HG02610 (cell line): ENCODE measurements at regions not wholly inside any gene's neighbourhood (a gene's known extent, or its start where the extent isn't known, plus 50 kb on each side); places are given as distances from the start of the nearest gene placed in this dataset.
"Not testable (repeated sequence)": the region's sequence is repeated elsewhere in the genome, so short reads cannot be mapped to it uniquely, and the experiment has no call there.

Experiments used
- ATAC-seq: cut with Tn5 transposase; IDR thresholded peaks from one replicate; pipeline ENCODE4 v1.9.1; 2021; ENCODE audit warnings: mild to moderate bottlenecking, moderate library complexity; ENCODE audit not compliant: unreplicated experiment

GRCh38 chr3:102896851-102897621, 462.2 kb downstream of the ZPLD1 start:
- no peak for ATAC-seq

DNA sequence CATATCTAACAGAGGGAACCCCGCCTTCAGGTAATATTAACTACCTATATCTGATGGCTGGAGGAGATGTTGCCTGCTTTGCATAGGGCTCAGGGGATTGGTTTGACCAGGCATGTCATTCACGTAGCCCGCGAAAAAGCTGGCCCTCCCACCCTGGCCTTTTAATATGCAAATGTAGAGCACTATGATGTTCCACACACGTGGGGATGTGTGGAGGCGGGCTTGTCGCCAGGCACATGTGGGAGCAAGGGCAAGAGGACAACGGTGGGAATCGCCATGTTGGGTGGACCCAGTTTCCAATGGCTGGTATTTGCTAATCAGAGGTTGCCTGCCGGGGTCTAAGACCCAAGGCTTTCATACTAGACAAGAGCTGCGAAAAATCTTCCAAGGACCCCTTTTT, 469.8 kb downstream of the ZPLD1 start:
- ATAC-seq, result no peak

GRCh38 chr3:102905811-102906210, 471.0 kb downstream of the ZPLD1 start:
- no peak for ATAC-seq

GRCh38 chr3:102906818-102907217, 472.0 kb downstream of the ZPLD1 start:
- no peak for ATAC-seq

- no peak for ATAC-seq
Observed at GRCh38 chr3:102909904-102910303, 475.1 kb downstream of the ZPLD1 start.

DNA sequence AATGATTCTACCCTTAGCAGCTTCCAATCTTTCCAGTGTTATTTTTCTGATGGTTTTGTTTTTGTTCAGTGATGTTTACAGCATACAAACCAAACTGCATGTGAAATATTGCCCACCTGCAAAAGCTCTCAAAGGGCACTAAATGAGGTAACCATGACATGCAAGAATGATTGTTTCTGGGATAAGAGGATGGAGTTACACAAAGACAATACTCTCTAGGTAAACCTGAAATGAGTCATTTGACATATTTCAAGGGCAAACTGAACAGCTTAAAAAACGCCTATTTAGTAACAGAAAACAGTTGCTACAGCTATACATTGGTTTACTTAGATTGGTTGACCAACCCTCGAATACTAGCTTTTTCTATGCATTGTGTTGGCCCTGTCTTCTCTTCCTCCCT, 481.7 kb downstream of the ZPLD1 start:
- ATAC-seq, result no peak

- no peak for ATAC-seq
Observed at GRCh38 chr3:102926618-102927017, 491.8 kb downstream of the ZPLD1 start.

DNA sequence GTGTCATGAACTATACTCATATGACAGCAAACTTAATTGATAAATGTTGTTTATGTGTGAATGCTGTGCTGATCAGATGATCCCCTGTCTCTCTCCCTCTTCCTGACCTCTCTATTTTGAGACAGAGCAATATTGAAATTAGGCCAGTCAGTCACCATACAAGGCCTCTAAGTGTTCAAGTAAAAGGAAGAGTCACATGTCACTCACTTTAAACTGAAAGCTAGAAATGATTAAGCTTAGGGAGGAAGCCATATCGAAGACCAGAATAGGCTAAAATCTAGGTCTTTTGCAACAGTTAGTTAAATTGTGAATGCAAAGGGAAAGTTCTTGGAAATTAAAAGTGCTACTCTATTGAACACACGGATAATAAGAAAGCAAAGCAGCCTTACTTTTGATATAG, 498.6 kb downstream of the ZPLD1 start:
- no peak for ATAC-seq

DNA sequence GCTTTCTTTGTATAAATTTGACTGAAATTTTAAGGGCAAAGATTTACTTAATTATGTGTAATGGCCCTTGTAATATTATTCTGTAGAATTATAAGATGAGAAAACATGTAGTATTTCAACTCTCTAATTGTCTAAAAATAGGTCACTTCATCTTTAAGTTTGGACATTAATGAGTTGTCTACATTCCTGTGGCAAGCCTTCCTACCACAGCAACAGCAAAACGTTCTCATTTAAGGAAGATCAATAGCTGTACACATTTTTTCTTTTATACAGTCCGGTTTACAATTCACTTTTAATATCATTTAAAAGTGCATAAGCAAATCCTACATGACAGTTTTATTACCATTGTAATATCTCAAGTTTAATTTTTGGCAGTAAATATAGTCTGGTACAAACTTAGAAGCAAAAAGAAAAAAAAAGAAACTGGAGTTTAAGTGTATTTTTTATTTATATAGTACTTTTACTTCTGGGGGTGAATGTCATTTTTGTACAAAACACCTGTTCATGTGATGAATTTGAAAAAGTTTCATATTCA, 501.8 kb downstream of the ZPLD1 start:
- ATAC-seq, result no peak

GRCh38 chr3:102941786-102942185, 507.0 kb downstream of the ZPLD1 start:
- no peak for ATAC-seq

- not testable (repeated sequence) for ATAC-seq
Observed at GRCh38 chr3:102946445-102946844, 511.6 kb downstream of the ZPLD1 start.

GRCh38 chr3:102972350-102972749, 537.5 kb downstream of the ZPLD1 start:
- ATAC-seq, result no peak

DNA sequence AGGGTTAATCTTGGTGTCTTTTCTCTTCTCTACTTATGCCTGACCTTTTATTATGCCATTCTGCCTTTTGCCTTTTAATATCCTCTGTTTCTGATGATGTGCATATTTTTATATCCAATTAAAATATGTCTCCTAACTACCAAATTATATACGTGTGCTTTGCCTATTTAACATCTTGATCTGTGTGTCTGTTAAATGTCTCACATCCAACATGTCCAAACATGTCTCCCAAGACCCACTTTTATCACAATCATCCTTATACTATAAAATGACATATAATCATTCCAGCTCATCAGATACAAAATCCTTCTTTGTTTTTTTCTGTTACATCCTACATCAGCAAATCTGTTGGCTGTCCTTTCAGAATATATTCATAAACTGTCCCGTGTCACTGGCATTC, 539.5 kb downstream of the ZPLD1 start:
- no peak for ATAC-seq

- ATAC-seq, result no peak
Observed at GRCh38 chr3:102979191-102979590, 544.4 kb downstream of the ZPLD1 start.

DNA sequence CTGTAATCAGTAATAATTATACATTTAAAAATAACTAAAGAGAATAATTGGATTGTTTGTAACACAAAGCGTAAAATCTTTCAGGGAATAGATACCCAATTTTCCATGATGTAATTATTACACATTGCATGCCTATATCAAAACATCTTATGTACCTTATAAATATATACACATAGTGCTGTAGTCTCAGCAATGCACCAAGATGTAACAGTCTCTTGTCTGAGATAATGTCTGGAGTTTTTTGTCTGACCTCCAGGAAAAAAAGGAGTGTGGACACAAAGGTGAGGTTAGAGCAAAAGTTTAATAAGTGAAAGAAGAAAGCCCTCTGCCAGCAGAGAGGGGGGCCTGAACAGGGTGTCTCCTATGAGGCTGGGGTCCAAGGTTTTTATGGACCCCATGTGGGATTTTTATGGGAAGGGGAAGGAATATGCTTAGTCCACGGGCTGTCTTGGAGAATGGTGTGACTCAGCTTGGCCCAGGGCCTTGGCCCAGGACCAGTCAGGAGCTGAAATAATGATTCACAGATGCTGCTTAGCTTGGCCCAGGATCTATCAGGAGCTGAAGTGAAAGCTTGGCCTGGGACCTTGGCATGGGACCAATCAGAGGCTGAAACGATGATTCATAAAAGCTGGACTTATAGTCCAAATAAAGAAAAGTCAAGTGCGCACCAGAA, 545.0 kb downstream of the ZPLD1 start:
- ATAC-seq, result no peak

GRCh38 chr3:102980355-102980696, 545.5 kb downstream of the ZPLD1 start:
- ATAC-seq, result no peak

DNA sequence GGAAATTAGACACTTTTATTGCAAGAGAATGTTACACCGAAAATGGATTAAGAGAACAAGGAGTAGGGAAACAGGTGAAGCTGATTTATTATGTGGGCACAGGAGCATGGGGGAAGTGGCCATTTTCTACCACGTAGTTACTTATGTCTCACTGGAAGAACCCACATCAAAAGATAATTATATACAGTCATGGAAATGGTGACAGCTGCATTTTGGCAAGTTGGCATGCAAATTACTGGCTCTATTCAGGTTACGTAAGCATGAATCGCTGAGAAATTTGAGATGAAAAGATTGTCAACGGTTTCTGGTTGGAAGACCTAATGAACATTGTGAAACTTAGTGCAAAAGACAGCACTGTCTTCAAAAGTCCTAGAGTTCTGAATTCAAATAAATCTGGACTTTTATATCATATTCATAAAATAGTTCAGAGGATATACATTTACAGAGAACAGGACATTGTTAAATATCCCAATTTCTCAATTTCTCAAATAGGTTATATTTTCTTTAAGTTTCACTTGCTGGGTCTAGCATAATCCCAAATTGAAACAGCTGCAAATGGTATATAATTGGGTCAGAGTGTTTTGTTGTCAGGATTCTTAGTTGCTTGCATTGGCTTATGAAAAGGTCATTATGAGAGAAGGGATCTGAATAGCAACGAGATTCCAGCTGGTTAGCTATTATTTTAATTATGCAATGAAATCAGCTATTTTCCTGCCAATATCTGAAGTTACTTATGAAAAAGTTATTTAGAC, 567.8 kb downstream of the ZPLD1 start:
- ATAC-seq, result no peak

GRCh38 chr3:103006526-103007183, 571.8 kb downstream of the ZPLD1 start:
- no peak for ATAC-seq

- ATAC-seq, result no peak
Observed at GRCh38 chr3:103009609-103010008, 574.8 kb downstream of the ZPLD1 start.

- no peak for ATAC-seq
Observed at GRCh38 chr3:103025880-103026279, 591.1 kb downstream of the ZPLD1 start.

DNA sequence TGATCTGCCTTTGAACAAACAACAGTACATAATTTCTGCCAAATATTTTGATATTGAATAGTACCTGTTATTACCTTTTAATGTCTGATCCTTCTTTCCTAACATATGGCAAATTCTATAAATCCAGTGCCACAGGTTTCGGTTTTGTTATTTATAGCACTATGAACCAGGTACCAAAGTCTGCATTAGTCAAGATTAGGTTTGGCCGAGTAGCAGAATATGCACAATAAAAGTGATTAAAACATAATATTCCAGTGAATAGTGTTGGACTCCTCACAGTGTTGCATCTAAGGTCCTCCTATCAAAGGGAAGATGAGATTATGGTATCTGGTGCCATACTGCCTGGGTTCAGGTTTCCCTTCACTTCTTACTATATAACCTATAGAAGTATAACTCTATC, 599.0 kb downstream of the ZPLD1 start:
- ATAC-seq, result no peak
